PFSK-1 (cell line): ENCODE measurements at regions not wholly inside any gene's neighbourhood (a gene's known extent, or its start where the extent isn't known, plus 50 kb on each side); places are given as distances from the start of the nearest gene placed in this dataset.

Experiments used
- FOXP2 ChIP-seq: optimal IDR thresholded peaks from 2 replicates; pipeline ENCODE3; 2011; ENCODE audit warnings: borderline replicate concordance, control low read depth, inconsistent platforms; ENCODE audit not compliant: insufficient read depth; ENCODE audit errors: extremely low read length, extremely low read depth
- POLR2AphosphoS5 ChIP-seq: IDR thresholded peaks from 2 replicates; pipeline ENCODE4 v1.6.1; 2012; ENCODE audit warnings: low read depth, mild to moderate bottlenecking, control low read depth, low read length, moderate library complexity
- REST ChIP-seq, 2 experiments: IDR thresholded peaks; 2 replicates each; pipeline versions ENCODE4 v1.6.1 to v1.8.0; 2011 to 2012; ENCODE audit warnings: low read depth in 2 of 2, low read length in 2 of 2, control low read depth in 1 of 2, inconsistent platforms in 1 of 2, mild to moderate bottlenecking in 1 of 2, moderate library complexity in 1 of 2; ENCODE audit not compliant: insufficient read depth in 1 of 2
- SIN3A ChIP-seq: IDR thresholded peaks from 2 replicates; pipeline ENCODE4 v1.6.1; 2012; ENCODE audit warnings: mild to moderate bottlenecking, low read length, moderate library complexity, borderline replicate concordance; ENCODE audit not compliant: insufficient read depth
- TAF1 ChIP-seq: IDR thresholded peaks from 2 replicates; pipeline ENCODE4 v1.6.1; 2012; ENCODE audit warnings: low read length, control low read depth, borderline replicate concordance; ENCODE audit not compliant: insufficient read depth

- TF ChIP-seq POLR2AphosphoS5 (no peak), SIN3A (no peak), REST (IDR thresholded peaks at IDR 0.05; ENCODE audit: insufficient read depth in 1 of 2, low read depth in 2 of 2, low read length in 2 of 2) (no peak), TAF1 (no peak), FOXP2 (no peak)
Observed at GRCh38 chr6:21325201-21325856, 268.2 kb upstream of the SOX4 start.
